K562 (cell line): ENCODE measurements at regions not wholly inside any gene's neighbourhood (a gene's known extent, or its start where the extent isn't known, plus 50 kb on each side); places are given as distances from the start of the nearest gene placed in this dataset.
A peak's percentile ranks its signal among the peaks of the same experiment; 100 is the strongest.

Experiments
- ATAC-seq: fragments of 200-7000 bp; cut with Tn5 transposase; 3 replicates; pipeline ENCODE4 v1.9.1; 2020; ENCODE audit warnings: moderate library complexity
- BruUV-seq: library from RNA; stranded (reverse); fragments of 400-500 nt; replicated peaks from 2 replicates; lab custom pipeline; 2021; lab: Mats Ljungman, UMichigan
- CTCF ChIA-PET: fragments of 300-600 bp; formaldehyde crosslinking; extraction: SDS; loops from one replicate; lab custom pipeline; 2021; ENCODE audit warnings: low intra/inter-chr PET ratio; lab: Yijun Ruan, JAX
- POLR2A ChIA-PET: fragments of 300-600, 350-650 bp; sonication (Branson Sonifier 250); formaldehyde crosslinking; extraction: SDS; loops from one replicate; lab custom pipeline; 2021; ENCODE audit warnings: antibody characterized with exemption, inconsistent platforms; lab: Yijun Ruan, JAX
- DNase-seq, 4 experiments: peaks; one replicate each; pipeline versions ENCODE4 v3.0.0 to v3.0.0-alpha.2; 2011 to 2018; ENCODE audit warnings: low spot score in 3 of 4, mixed read lengths in 3 of 4; ENCODE audit errors: extremely low read depth in 1 of 4
- FAIRE-seq: peaks from 2 replicates; lab custom pipeline; 2011; peaks lifted over from hg19 to GRCh38; lab: Jason Lieb, UNC
- H2AFZ ChIP-seq: 2 replicates; pipeline ENCODE4 v1.6.0; 2011; ENCODE audit warnings: low read depth, low read length, control low read depth, inconsistent platforms
- H3K27ac ChIP-seq: fragments of 200-600 bp; 3 replicates; pipeline ENCODE4 v1.8.0; 2011; ENCODE audit warnings: low read depth, mild to moderate bottlenecking, control low read depth, inconsistent platforms, low read length, moderate library complexity, mixed read lengths; ENCODE audit errors: extremely low read depth
- H3K27me3 ChIP-seq, 2 experiments: fragments of 300-600 bp in 1 of 2; 2 replicates in 1 of 2; 3 replicates in 1 of 2; pipeline versions ENCODE4 v1.6.0 to v1.8.0; 2011; ENCODE audit warnings: inconsistent platforms in 2 of 2, low read length in 2 of 2, mild to moderate bottlenecking in 1 of 2, mixed read lengths in 1 of 2, moderate library complexity in 1 of 2; ENCODE audit not compliant: control insufficient read depth in 2 of 2, insufficient read depth in 2 of 2
- H3K36me3 ChIP-seq: fragments of 300-600 bp; 3 replicates; pipeline ENCODE4 v1.8.0; 2011; ENCODE audit warnings: mild to moderate bottlenecking, low read length, inconsistent platforms; ENCODE audit not compliant: control insufficient read depth, insufficient read depth
- H3K4me1 ChIP-seq, 2 experiments: fragments of 200-600 bp in 1 of 2; replicated peaks in 1 of 2; 2 replicates in 1 of 2; 3 replicates in 1 of 2; pipeline versions ENCODE4 v1.5.1 to v1.8.0; 2011; ENCODE audit warnings: inconsistent platforms in 2 of 2, low read length in 2 of 2, mild to moderate bottlenecking in 1 of 2, mixed read lengths in 1 of 2, moderate library complexity in 1 of 2; ENCODE audit not compliant: control insufficient read depth in 2 of 2, insufficient read depth in 2 of 2
- H3K4me2 ChIP-seq: 2 replicates; pipeline ENCODE4 v1.6.1; 2011; ENCODE audit warnings: low read length, control low read depth, inconsistent platforms, mixed read lengths; ENCODE audit not compliant: insufficient read depth
- H3K4me3 ChIP-seq: fragments of 200-600 bp; sonication (generic), shearing (Covaris generic); 2 replicates; pipeline ENCODE4 v1.5.1; 2016; ENCODE audit warnings: control low read depth, inconsistent platforms
- H3K79me2 ChIP-seq: fragments of 200-600 bp; 3 replicates; pipeline ENCODE4 v1.8.0; 2011; ENCODE audit warnings: low read length, inconsistent platforms; ENCODE audit not compliant: control insufficient read depth, insufficient read depth
- H3K9ac ChIP-seq, 2 experiments: 2 replicates each; pipeline versions ENCODE4 v1.6.0 to v1.6.1; 2011; ENCODE audit warnings: low read depth in 2 of 2, low read length in 2 of 2, control low read depth in 1 of 2, inconsistent platforms in 1 of 2, mild to moderate bottlenecking in 1 of 2, mixed read lengths in 1 of 2; ENCODE audit not compliant: insufficient read depth in 1 of 2
- H3K9me1 ChIP-seq: one replicate; pipeline ENCODE4 v1.6.0; 2011; ENCODE audit warnings: inconsistent platforms, mild to moderate bottlenecking, low read length, moderate library complexity; ENCODE audit not compliant: control insufficient read depth, insufficient read depth
- H3K9me3 ChIP-seq: replicated peaks from 2 replicates; pipeline ENCODE4 v1.5.1; 2011; ENCODE audit warnings: low read depth, low read length, inconsistent platforms; ENCODE audit not compliant: control insufficient read depth, insufficient read depth
- H4K20me1 ChIP-seq: replicated peaks from 2 replicates; pipeline ENCODE4 v1.6.1; 2011; ENCODE audit warnings: low read length, inconsistent platforms, mixed read lengths; ENCODE audit not compliant: control insufficient read depth, insufficient read depth
- BCL6 ChIP-seq: fragments of 250-450 bp; sonication (Bioruptor Pico); IDR thresholded peaks from 2 replicates; pipeline ENCODE4 v1.4.0; 2020
- ZNF134 ChIP-seq: fragments of 250-450 bp; sonication (Bioruptor Pico); conservative IDR thresholded peaks from 2 replicates; pipeline ENCODE4 v1.4.0; 2020
- WGBS: fragments of 100-300 bp; shearing (Covaris generic); methylation state at CpG from one replicate; pipeline ENCODE4 v1.1.6; 2016; ENCODE audit warnings: low coverage, mixed read lengths; ENCODE audit not compliant: insufficient coverage; ENCODE audit errors: missing lambda C conversion rate; 5-methylcytosine and 5-hydroxymethylcytosine counted together
- in situ Hi-C: fragments of 300-500 bp; cut with MboI; formaldehyde crosslinking; loops from 4 replicates; pipeline ENCODE4 v1.15.0; 2018; ENCODE audit warnings: inconsistent platforms, mixed read lengths
- intact Hi-C: fragments of 100-400 bp; cut with micrococcal nuclease; formaldehyde crosslinking; loops from 2 replicates; pipeline ENCODE4 v1.14.2; 2022
- TF ChIP-seq, protein P1 (sequence below), 2 experiments: fragments of 250-450 bp in 1 of 2; fragments of 450-650 bp in 1 of 2; sonication (Bioruptor Pico) in 1 of 2; IDR thresholded peaks; 2 replicates each; pipeline versions ENCODE4 v1.6.1 to v1.8.0; 2016 to 2021; ENCODE audit warnings: mild to moderate bottlenecking in 2 of 2, moderate library complexity in 2 of 2, missing compliant biosample characterization in 1 of 2, missing genetic modification characterization in 1 of 2
- TF ChIP-seq, protein P2 (sequence below), 2 experiments: fragments of 450-650 bp in 1 of 2; sonication (generic) in 1 of 2; formaldehyde crosslinking in 1 of 2; IDR thresholded peaks; 2 replicates each; pipeline versions ENCODE4 v1.7.1 to v1.9.0; 2016 to 2022; ENCODE audit warnings: inconsistent platforms in 1 of 2, mild to moderate bottlenecking in 1 of 2, missing genetic modification reagents in 1 of 2

DNA sequence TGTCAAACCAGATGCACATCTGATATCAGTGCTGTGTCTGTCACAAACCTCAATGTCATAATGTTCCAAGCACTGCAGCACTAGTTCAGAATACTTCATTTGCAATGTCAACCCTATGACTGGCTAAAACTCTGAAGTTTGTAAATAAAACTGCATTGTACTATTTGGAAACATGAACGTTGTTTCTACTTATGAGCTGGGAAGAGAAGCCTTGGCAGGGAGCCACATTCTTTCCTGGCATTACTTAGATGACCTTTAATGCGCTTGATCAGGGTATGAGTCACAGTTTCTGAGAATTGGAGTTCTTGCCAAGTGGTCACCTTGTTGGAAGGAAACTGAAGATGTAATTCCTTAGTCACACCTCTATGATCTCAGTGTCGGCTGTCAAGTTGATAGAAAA lies 664.8 kb upstream of the MMS22L start:
- POLR2A ChIA-PET = no interaction called here
- no peak for ATAC-seq
- Histone ChIP-seq H3K27me3 (no peaks in the 10 kb centered on the region), H4K20me1 (no peaks in the 10 kb centered on the region), H3K4me1 (no peaks in the 10 kb centered on the region), H2AFZ (no peak overlapping the region), H3K4me2 (no peak overlapping the region), H3K79me2 (no peaks in the 10 kb centered on the region), H3K9me1 (no peaks in the 10 kb centered on the region), H3K9ac (no peak overlapping the region), H3K36me3 (no peaks in the 10 kb centered on the region), H3K9me3 (no peaks in the 10 kb centered on the region), H3K4me3 (no peak overlapping the region), H3K27ac (no peak overlapping the region)
- intact Hi-C loops = no loop called here
- no peak for FAIRE-seq
- CTCF ChIA-PET = no interaction called here
- in situ Hi-C loops = no loop called here
- DNase-seq = peak in 1 of 4 experiments; percentile 0
- BruUV-seq = no TSS peak
- WGBS = 2% methylated on average over 3 of the region's 3 CpGs
- no peak for TF ChIP-seq BCL6 (CRISPR knock-in tag)
- TF ChIP-seq, protein P1, sequence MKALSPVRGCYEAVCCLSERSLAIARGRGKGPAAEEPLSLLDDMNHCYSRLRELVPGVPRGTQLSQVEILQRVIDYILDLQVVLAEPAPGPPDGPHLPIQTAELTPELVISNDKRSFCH (CRISPR knock-in tag; IDR thresholded peaks at IDR 0.05) = no peak
- TF ChIP-seq, protein P1 (tag; IDR thresholded peaks at IDR 0.05) = peak; percentile 49; the same call in 1 of the 2 replicates

DNA sequence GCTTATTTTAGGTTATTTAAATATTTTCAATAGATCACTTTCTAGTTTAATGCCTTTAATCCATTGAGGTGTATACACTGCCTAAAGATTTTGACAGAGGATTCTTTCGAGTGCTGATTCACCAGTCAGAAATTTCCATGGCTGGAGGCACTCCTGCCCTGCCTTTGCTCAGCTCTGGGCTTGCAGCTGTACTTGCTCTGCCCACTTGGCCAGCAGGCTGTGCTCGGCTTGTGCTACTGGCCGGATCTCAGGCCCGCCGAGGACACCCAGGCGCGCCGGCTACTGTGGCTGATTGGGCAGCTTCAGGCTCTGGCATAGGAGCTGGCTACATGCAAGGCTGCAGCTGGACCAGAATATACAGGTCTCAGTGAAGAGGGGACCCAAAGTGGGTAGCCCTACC lies 675.1 kb upstream of the MMS22L start:
- no peak overlapping the region for H3K4me2 ChIP-seq
- intact Hi-C loops = no loop called here
- CTCF ChIA-PET = no interaction called here
- no peak overlapping the region for H3K9ac ChIP-seq
- no peaks in the 10 kb centered on the region for H3K27me3 ChIP-seq
- ATAC-seq = no peak
- no peaks in the 10 kb centered on the region for H3K79me2 ChIP-seq
- no TSS peak for BruUV-seq
- no peaks in the 10 kb centered on the region for H3K4me1 ChIP-seq
- H3K9me3 ChIP-seq = no peaks in the 10 kb centered on the region
- no peaks in the 10 kb centered on the region for H3K9me1 ChIP-seq
- no peak for DNase-seq
- no peak overlapping the region for H3K4me3 ChIP-seq
- H4K20me1 ChIP-seq = no peaks in the 10 kb centered on the region
- POLR2A ChIA-PET = no interaction called here
- no peak overlapping the region for H3K27ac ChIP-seq
- WGBS = 0% methylated on average over 7 of the region's 8 CpGs
- no peaks in the 10 kb centered on the region for H3K36me3 ChIP-seq
- in situ Hi-C loops = no loop called here
- H2AFZ ChIP-seq = no peak overlapping the region
- FAIRE-seq = no peak
- TF ChIP-seq, protein P2, sequence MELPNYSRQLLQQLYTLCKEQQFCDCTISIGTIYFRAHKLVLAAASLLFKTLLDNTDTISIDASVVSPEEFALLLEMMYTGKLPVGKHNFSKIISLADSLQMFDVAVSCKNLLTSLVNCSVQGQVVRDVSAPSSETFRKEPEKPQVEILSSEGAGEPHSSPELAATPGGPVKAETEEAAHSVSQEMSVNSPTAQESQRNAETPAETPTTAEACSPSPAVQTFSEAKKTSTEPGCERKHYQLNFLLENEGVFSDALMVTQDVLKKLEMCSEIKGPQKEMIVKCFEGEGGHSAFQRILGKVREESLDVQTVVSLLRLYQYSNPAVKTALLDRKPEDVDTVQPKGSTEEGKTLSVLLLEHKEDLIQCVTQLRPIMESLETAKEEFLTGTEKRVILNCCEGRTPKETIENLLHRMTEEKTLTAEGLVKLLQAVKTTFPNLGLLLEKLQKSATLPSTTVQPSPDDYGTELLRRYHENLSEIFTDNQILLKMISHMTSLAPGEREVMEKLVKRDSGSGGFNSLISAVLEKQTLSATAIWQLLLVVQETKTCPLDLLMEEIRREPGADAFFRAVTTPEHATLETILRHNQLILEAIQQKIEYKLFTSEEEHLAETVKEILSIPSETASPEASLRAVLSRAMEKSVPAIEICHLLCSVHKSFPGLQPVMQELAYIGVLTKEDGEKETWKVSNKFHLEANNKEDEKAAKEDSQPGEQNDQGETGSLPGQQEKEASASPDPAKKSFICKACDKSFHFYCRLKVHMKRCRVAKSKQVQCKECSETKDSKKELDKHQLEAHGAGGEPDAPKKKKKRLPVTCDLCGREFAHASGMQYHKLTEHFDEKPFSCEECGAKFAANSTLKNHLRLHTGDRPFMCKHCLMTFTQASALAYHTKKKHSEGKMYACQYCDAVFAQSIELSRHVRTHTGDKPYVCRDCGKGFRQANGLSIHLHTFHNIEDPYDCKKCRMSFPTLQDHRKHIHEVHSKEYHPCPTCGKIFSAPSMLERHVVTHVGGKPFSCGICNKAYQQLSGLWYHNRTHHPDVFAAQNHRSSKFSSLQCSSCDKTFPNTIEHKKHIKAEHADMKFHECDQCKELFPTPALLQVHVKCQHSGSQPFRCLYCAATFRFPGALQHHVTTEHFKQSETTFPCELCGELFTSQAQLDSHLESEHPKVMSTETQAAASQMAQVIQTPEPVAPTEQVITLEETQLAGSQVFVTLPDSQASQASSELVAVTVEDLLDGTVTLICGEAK (IDR thresholded peaks at IDR 0.05) = no peak
- TF ChIP-seq, protein P2 (CRISPR knock-in tag; IDR thresholded peaks at IDR 0.05) = no peak
- TF ChIP-seq ZNF134 (CRISPR knock-in tag) = no peak
